HG03469 (cell line): ENCODE measurements at regions not wholly inside any gene's neighbourhood (a gene's known extent, or its start where the extent isn't known, plus 50 kb on each side); places are given as distances from the start of the nearest gene placed in this dataset.

ENCODE experiments used
- ATAC-seq: cut with Tn5 transposase; IDR thresholded peaks from one replicate; pipeline ENCODE4 v1.9.1; 2021; ENCODE audit warnings: mild to moderate bottlenecking, moderate library complexity, moderate number of reproducible peaks; ENCODE audit not compliant: unreplicated experiment

DNA sequence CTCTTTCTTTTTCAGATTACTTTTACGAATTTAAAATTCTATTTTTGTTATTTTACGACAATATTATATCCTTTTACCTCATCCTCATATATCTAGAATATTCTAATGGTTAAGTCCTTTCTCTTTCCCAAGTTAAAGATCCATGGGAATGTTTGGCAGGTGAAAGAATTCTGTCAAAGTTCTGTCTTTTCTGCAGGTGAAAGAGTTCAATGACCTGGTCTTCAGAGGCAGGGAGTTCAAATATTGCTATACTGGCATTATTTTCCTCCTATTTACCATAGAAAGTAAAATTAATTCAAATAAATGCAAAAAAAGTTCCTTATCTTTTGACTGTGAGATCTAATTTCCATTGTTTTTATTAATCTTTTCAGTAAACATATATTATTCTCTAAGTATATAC, 194.3 kb downstream of the ARL4A start:
- ATAC-seq = no peak

DNA sequence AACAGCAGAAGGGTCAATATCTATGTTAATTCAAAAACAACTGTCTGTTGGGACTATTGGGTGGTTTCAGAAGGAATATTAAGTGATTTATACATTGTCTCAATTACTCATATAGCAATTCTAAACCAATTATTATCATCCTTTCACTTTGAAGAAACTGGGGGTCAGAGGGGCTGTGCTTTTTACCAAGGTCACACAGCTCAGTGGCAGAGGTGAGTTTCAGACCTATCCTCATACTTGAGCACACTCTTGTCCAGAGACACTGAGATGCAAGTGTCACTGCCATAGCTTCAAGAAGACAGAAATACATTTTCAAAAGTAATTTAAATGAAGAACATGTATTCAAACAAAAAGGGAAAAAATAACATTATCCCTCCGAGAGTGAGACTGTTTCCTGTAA, 195.3 kb downstream of the ARL4A start:
- ATAC-seq = no peak

GRCh38 chr7:12884033-12884432, 196.6 kb downstream of the ARL4A start:
- ATAC-seq = no peak

GRCh38 chr7:12884856-12885440, 197.5 kb downstream of the ARL4A start:
- ATAC-seq = no peak

DNA sequence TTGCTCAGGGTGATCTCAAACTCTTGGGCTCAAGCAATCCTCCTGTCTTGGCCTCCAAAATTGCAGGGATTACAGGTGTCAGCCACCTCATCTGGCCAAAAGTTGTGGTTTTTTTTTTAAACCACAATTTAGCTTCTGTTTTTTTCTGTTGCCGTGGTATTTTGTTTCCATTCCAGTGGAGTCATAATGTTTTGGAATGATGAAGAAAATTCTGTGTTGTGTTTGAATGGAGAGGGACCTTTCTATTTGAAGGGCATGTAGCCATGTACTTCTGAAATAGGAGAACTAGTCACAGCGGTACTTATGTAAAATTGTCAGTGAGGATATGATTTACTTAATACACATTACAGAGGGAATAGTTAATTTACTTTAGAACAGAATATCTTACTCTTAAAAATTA, 201.3 kb downstream of the ARL4A start:
- no peak for ATAC-seq

- no peak for ATAC-seq
Measured at GRCh38 chr7:12889391-12889790, 202.0 kb downstream of the ARL4A start.

- no peak for ATAC-seq
Measured at GRCh38 chr7:12890586-12890985, 203.2 kb downstream of the ARL4A start.

DNA sequence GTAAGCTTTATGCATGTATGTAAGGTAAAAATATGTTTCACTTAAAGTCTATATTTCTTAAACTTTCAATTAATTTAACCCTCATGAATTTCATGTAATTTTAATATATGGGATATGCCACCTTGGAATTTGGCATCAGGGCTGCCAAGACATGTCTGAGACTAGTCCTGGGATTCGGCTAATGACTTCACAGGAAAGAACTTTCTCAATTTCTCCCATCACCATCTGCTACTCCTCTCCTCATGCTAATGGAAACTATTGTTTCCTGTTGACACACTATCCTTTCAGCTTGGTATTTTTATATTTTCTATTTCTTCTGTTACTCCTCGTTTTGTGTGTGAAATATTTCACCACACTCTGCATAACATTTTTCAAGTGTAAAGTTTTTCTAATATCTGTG, 205.9 kb downstream of the ARL4A start:
- no peak for ATAC-seq

DNA sequence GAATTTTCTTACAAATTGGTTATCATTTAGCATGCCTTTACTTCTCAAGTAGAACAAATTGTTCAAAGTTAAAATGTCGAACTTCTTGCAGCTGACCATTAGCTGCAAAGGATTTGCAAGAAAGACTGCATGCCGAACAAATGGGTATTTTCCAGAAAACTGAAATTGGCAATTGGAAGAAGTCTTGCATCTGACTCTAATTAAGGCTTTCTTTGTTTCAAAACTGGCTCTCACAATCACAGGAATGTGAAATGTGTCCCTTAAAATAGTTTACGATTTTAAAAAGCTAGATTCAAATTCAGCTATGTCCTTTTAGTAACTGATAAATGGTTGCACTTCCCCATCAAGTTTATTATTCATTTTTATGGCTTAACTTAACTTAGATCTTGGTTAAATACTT, 207.9 kb downstream of the ARL4A start:
- ATAC-seq = no peak

GRCh38 chr7:12896316-12896715, 208.9 kb downstream of the ARL4A start:
- ATAC-seq = no peak

DNA sequence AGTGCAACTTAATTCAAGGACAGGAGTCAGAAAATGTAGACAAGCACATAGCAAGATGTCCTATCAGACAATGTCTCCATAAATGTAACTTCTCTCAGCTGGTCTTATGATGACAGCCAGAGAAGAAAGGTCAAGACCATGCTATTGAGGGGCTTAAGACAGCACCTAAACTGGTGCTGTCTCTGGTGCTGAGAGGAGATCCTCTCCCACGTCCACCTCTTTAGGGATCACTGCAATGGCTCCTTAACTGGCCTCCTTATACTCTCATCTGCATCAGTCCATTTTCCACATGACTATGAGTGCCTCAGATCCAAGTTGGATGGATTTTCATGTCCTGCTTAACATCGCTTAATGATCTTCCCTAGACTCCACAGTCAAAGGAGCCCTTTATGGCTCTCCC, 210.6 kb downstream of the ARL4A start:
- no peak for ATAC-seq

DNA sequence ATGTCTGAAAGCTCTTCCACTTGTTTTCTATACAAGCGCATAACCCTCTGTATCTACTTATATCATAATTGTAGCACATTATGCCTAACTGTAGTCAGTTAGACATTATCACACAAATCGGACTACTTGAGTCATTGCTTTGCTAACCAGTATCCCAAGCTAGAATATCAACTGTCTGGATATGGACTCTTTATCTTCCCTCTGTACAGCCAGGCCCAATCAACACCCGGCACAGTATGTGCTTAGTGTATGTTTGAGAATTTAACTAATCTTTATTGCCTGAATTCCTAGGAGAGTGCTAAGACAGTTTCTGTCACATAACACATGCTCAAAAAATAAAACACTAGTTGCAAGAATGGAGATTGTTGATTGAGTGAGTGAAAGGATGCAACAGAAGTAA, 211.2 kb downstream of the ARL4A start:
- no peak for ATAC-seq

GRCh38 chr7:12905671-12906070, 218.2 kb downstream of the ARL4A start:
- no peak for ATAC-seq

GRCh38 chr7:12907774-12908173, 220.3 kb downstream of the ARL4A start:
- no peak for ATAC-seq

- ATAC-seq = no peak
Measured at GRCh38 chr7:12909483-12909882, 222.1 kb downstream of the ARL4A start.

- ATAC-seq = no peak
Measured at GRCh38 chr7:12911053-12911452, 223.6 kb downstream of the ARL4A start.

GRCh38 chr7:12913002-12913401, 225.6 kb downstream of the ARL4A start:
- ATAC-seq = no peak

GRCh38 chr7:12917801-12918200, 230.4 kb downstream of the ARL4A start:
- ATAC-seq = no peak

GRCh38 chr7:12921751-12922345, 234.4 kb downstream of the ARL4A start:
- no peak for ATAC-seq

DNA sequence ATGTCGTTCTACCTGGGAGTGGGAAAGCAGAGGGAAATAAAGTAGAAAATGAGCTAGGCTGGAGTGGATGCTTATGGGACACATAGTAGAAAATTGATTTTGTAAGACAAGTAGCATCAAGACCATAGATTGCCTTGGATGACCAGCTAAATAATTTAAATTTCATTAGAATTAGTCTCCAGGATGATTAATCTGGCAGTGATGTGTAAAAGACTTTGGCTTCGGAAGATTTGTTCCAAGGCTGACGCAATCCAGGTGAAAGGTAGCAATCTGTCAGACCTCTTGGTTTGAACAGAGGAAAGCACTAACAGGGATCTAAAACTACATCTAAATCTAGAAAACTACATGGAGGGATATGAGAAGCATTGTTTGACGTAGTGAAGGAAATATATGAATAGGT, 236.5 kb downstream of the ARL4A start:
- no peak for ATAC-seq

DNA sequence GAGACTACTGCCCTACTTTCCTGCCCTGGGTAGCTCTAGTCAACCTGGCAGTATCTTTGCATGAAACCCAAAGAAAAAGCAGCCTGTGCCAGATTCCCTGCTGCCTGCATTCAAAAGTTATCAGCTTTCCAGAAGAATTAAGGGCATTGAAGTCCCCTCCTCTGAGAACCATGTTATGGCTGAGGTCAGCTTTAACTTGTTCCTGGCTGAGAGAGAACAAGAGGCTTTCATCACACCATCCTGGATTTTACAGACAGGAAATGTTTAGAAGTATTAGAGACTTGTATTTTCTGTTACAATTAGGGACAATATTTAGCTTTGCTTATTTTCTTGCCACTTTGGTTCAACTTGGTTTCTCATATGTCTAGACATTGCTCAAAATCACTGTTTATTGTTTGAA, 238.8 kb downstream of the ARL4A start:
- ATAC-seq = no peak

GRCh38 chr7:12927635-12928434, 240.4 kb downstream of the ARL4A start:
- no peak for ATAC-seq
